Hematopoietic multipotent progenitor cell treated with erythropoietin and hydrocortisone succinate and interleukin-3 and kit ligand, for 4 days (in vitro differentiated cells): ENCODE measurements at regions not wholly inside any gene's neighbourhood (a gene's known extent, or its start where the extent isn't known, plus 50 kb on each side); places are given as distances from the start of the nearest gene placed in this dataset.
A peak's percentile ranks its signal among the peaks of the same experiment; 100 is the strongest.

Experiments
- DNase-seq: peaks from one replicate; pipeline ENCODE4 v3.0.0-alpha.2; 2015

DNA sequence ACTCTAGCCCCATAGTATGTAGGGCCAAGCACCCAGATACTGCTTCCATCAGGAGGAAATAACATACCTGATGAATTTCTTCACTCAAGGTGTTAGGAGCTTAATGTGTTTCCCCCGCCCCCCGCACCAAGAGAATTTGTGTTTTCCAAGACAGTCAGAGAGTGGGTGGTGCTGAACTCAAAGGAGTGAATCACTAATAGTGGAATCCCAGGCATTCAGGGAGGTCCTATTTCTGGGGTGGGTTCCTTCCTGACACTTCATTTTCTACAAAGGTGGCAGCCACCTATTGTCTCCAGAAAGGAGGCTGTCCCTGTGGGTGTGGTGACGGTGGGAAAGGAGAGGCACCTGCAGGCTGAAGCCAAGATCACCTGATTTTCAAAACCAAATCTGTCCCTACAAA lies 50.8 kb upstream of the ELF5 start:
- no peak for DNase-seq

DNA sequence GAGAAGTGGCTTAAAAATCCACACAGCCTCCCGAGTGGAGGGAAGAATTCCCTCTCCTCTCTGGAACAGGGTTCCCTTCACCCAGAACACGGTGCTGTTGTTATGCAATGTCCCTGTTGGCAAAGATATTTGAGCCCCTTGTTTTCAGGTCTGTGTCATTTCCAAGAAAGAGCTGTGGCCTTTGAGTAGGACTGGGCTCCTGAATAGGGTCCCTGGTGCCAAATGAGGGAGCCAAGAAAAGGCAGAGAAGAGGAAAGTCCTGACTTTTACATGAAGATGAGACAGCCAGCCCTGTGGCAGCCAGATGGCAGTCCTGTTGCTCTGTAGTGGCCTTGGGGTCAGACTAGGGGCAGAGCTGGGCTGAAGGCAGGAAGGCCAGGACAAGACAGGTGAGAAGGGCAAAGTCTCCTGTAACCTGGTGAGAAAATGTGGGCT lies 51.2 kb upstream of the ELF5 start:
- no peak for DNase-seq

DNA sequence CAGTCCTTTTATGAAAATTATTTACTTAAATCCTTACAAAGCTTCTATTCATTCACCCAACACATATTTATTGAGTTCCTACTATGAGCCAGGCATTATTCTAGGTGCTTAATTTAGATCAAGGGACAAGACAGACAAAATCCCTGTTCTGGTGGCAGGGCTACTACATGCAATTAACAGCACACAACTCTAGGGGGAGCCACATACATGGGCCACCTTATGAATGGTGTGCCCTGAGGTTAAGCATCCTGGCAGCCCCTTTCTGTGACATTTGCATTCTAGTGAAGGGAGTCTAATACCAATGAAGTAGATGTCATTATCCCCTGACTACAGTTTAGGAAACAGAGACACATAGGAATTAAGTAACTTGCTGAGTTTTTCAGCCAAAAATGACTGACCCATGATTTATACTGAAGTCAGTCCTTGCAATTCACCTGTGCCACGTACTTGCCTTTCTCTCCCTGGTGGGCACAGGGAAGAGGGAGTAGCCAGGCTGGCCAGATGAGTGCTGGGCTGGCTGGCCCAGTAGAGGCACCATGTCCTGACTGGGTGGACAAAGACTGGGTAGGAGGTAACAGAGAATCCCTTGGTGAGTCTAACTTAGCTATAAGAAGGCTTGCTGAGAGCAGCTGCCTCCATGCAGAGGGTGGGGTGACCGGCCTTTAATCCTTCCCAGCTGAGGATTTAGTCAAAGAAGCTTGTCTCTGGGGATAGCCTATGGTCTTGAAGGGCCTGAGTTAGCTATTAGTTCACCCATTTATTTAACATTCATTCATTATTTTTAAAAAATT lies 52.0 kb upstream of the ELF5 start:
- peak; percentile 51 for DNase-seq

DNA sequence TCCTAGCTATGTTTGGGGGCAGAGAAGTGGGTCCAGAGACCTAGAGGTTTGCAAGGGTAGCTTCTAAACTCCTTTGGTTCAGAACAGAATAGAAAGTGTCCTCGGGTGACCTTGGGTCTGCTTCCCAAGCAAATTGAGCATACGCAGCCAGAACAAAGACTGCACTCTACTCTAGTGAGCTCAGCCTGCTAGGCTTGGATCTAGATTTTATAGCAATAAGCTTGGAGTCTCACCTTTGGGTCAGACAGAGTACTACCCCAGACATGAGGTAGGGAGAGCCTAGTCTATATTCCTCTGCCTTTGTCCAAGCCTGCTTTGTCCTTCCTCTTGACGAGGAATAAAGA lies 52.6 kb upstream of the ELF5 start:
- DNase-seq: no peak

DNA sequence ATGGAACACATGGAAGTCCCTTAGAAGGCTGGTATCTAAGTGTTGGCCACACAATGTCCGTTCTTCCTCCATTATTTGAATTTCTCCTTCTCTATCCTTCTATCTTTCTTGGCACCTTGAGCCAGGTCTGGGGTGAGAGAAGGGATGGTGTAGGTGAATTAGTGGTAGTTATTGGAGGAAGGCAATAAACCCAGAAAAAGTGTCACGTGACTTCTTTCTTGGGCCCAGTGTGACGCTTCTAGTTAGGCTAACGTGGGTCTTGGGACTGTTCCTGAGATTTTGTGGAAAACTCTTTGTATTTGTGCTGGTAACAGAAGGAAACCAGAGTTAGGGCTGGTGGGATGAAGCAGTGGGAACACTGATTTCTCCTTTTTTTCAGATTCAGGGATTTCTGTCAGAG lies 53.1 kb upstream of the ELF5 start:
- no peak for DNase-seq

DNA sequence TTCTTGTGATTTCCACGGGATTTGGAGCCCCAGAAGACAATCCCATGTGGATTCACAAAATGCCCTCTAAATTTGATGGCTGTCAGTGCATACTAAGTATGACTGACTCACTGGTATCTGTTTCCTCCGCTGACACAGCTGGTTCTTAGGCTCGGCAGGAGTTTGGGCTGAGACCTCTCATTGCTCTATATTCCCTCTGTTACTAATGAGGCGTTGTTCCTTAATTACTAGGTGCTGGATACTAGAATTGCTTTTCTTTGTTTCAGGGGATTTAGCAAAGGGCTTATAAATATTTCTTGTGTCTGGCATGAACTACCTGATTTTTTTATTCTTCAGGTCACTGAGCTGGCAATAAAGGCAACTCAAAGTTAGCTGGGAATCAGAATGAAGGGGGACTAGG lies 53.2 kb upstream of the EHF start:
- DNase-seq: no peak

DNA sequence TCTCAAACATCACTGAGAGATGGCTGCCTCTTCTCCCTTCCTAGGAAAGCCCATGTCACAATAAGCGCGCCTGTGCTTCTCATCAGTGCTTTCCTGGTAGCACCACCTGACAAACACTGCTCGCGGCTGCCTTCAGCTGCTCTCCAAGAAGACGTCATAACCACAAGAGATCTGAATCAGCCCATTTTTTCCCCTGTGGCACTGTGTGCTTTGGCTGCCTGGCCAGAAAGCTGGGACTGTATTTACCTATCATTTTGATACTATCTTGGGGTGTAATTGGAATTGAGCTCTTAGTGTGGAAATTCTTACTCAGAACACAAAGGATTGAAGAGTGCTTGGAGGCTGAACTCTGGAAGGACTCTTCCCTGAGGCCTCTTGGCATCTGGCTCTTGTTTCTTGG lies 50.3 kb upstream of the EHF start:
- peak; percentile 66 for DNase-seq
